Right lobe of liver (tissue), 6 donors: ENCODE measurements at regions not wholly inside any gene's neighbourhood (a gene's known extent, or its start where the extent isn't known, plus 50 kb on each side); places are given as distances from the start of the nearest gene placed in this dataset.
A peak's percentile ranks its signal among the peaks of the same experiment; 100 is the strongest.

Experiments
- ATAC-seq, 4 donors: fragments of 200-7000 bp; cut with Tn5 transposase; one replicate each; pipeline ENCODE4 v1.9.1; 2020; ENCODE audit warnings: mild to moderate bottlenecking in 4 of 4, moderate library complexity in 4 of 4
- DNase-seq, 3 donors: peaks; one replicate each; pipeline ENCODE4 v3.0.0-alpha.2; 2020
- H3K27ac ChIP-seq, 3 donors: fragments of 200-600 bp; one replicate each; pipeline ENCODE4 v1.8.0; 2022
- H3K27me3 ChIP-seq, 2 donors: fragments of 200-600 bp; one replicate each; pipeline ENCODE4 v1.8.0; 2022
- H3K36me3 ChIP-seq, 4 donors: fragments of 200-600 bp; sonication (generic) in 1 of 4; one replicate each; pipeline versions ENCODE4 v1.5.1 to v1.8.0; 2017 to 2022; ENCODE audit warnings: control low read depth in 1 of 4
- H3K4me1 ChIP-seq, 4 donors: fragments of 200-600 bp; sonication (generic) in 1 of 4; one replicate each; pipeline versions ENCODE4 v1.5.1 to v1.8.0; 2017 to 2022; ENCODE audit warnings: control low read depth in 1 of 4
- H3K4me3 ChIP-seq, 3 donors: fragments of 200-600 bp; one replicate each; pipeline ENCODE4 v1.8.0; 2022
- H3K9me3 ChIP-seq, 4 donors: fragments of 200-600 bp; sonication (generic) in 1 of 4; one replicate each; pipeline versions ENCODE4 v1.5.1 to v1.8.0; 2017 to 2022; ENCODE audit warnings: control low read depth in 1 of 4
- CTCF ChIP-seq, 4 donors: fragments of 200-600 bp in 3 of 4; fragments of 450-650 bp in 1 of 4; IDR thresholded peaks; one replicate each; pipeline versions ENCODE4 v1.5.1 to v1.8.0; 2016 to 2022; ENCODE audit warnings: antibody characterized with exemption in 4 of 4, mild to moderate bottlenecking in 2 of 4
- POLR2A ChIP-seq: fragments of 450-650 bp; IDR thresholded peaks from one replicate; pipeline ENCODE4 v1.6.1; 2017; ENCODE audit warnings: antibody characterized with exemption, mild to moderate bottlenecking
- WGBS: methylation state at CpG from one replicate; pipeline ENCODE4 v1.1.6; 2018; ENCODE audit warnings: low coverage, low lambda C conversion rate; ENCODE audit not compliant: insufficient coverage; ENCODE audit errors: missing lambda C conversion rate; 5-methylcytosine and 5-hydroxymethylcytosine counted together
- intact Hi-C, 2 donors: fragments of 100-400 bp; cut with DNase I; formaldehyde crosslinking; loops; one replicate each; pipeline versions ENCODE4 v1.11.2 to v1.14.1; 2022
- donor health status: DM: no; HTN: yes; CAD: no.
- donor health status: DM: no; HTN: no; CAD: no.
- donor health status: DM: no; HTN: no; CAD: no.
- donor health status: DM: no; HTN: yes; CAD: no.
- donor health status: DM: no; HTN: yes; CAD: no.

GRCh38 chr12:68451261-68452077 is 119.3 kb upstream of the MDM1 start:
- H3K9me3 ChIP-seq: no peaks in the 10 kb centered on the region
- no peak overlapping the region for H3K4me3 ChIP-seq
- no peaks in the 10 kb centered on the region for H3K36me3 ChIP-seq
- DNase-seq (peak in 1 of 3 donors; percentile 50), ATAC-seq (peak; percentile 53 to 67 (median 62))
- peak overlapping the region in 2 of 3 donors; percentile 19 to 35 for H3K27ac ChIP-seq
- intact Hi-C loops: no loop called here
- H3K27me3 ChIP-seq: no peaks in the 10 kb centered on the region
- TF ChIP-seq POLR2A (no peak), CTCF (IDR thresholded peaks at IDR 0.05) (no peak)
- WGBS: 19% methylated on average over 6 of the region's 6 CpGs
- peaks cover 0 to 8% (median 3%) of the 10 kb centered on the region in 4 donors for H3K4me1 ChIP-seq

- Histone ChIP-seq H3K9me3 (no peaks in the 10 kb centered on the region), H3K27me3 (no peaks in the 10 kb centered on the region), H3K4me3 (no peak overlapping the region), H3K27ac (no peak overlapping the region), H3K36me3 (no peaks in the 10 kb centered on the region), H3K4me1 (peaks cover 0 to 8% (median 3%) of the 10 kb centered on the region in 4 donors)
- TF ChIP-seq CTCF (IDR thresholded peaks at IDR 0.05): no peak
- TF ChIP-seq POLR2A: no peak
- intact Hi-C loops: no loop called here
- ATAC-seq (peak in 2 of 4 donors; percentile 11 to 43), DNase-seq (no peak)
- 9% methylated on average over 3 of the region's 3 CpGs for WGBS
Observed at GRCh38 chr12:68452078-68452715, 120.0 kb upstream of the MDM1 start.

GRCh38 chr12:68453278-68453677 is 121.1 kb upstream of the MDM1 start:
- TF ChIP-seq CTCF (IDR thresholded peaks at IDR 0.05): no peak
- no peak for TF ChIP-seq POLR2A
- ATAC-seq: no peak
- H3K27me3 ChIP-seq: no peaks in the 10 kb centered on the region

GRCh38 chr12:68453876-68454275 is 121.7 kb upstream of the MDM1 start:
- no peak for TF ChIP-seq POLR2A
- TF ChIP-seq CTCF (IDR thresholded peaks at IDR 0.05): no peak
- H3K27ac ChIP-seq: no peak overlapping the region
- peaks cover 0 to 8% (median 0%) of the 10 kb centered on the region in 4 donors for H3K4me1 ChIP-seq
- peak in 2 of 4 donors; percentile 7 to 20 for ATAC-seq
- H3K4me3 ChIP-seq: no peak overlapping the region
- no peak for DNase-seq
- 65% methylated on average over 4 of the region's 5 CpGs for WGBS
- intact Hi-C loops: no loop called here
- no peaks in the 10 kb centered on the region for H3K9me3 ChIP-seq
- no peaks in the 10 kb centered on the region for H3K27me3 ChIP-seq
- no peaks in the 10 kb centered on the region for H3K36me3 ChIP-seq

More at GRCh38 chr12:68453278-68453677, 121.1 kb upstream of the MDM1 start:
- no peaks in the 10 kb centered on the region for H3K36me3 ChIP-seq
- WGBS: 46% methylated on average over 1 of the region's 3 CpGs
- intact Hi-C loops: no loop called here
- no peak overlapping the region for H3K27ac ChIP-seq
- peaks cover 0 to 8% (median 0%) of the 10 kb centered on the region in 4 donors for H3K4me1 ChIP-seq
- no peak overlapping the region for H3K4me3 ChIP-seq
- DNase-seq: no peak
- H3K9me3 ChIP-seq: no peaks in the 10 kb centered on the region
